Tibial nerve (tissue), 4 donors: ENCODE measurements at regions not wholly inside any gene's neighbourhood (a gene's known extent, or its start where the extent isn't known, plus 50 kb on each side); places are given as distances from the start of the nearest gene placed in this dataset.
"Not testable (repeated sequence)": the region's sequence is repeated elsewhere in the genome, so short reads cannot be mapped to it uniquely, and the experiment has no call there.

Source experiments
- DNase-seq, 2 donors: peaks; one replicate each; pipeline ENCODE4 v3.0.0-alpha.2; 2019; ENCODE audit warnings: low spot score in 2 of 2
- H3K27ac ChIP-seq, 4 donors: fragments of 200-600 bp; sonication (generic) in 3 of 4; one replicate each; pipeline ENCODE4 v1.5.1; 2017 to 2019; ENCODE audit warnings: mild to moderate bottlenecking in 1 of 4
- H3K27me3 ChIP-seq, 2 donors: fragments of 200-600 bp; sonication (generic) in 1 of 2; one replicate each; pipeline versions ENCODE4 v1.5.1 to v1.6.0; 2017 to 2019
- H3K36me3 ChIP-seq, 3 donors: fragments of 200-600 bp; sonication (generic); one replicate each; pipeline ENCODE4 v1.5.1; 2018 to 2019
- H3K4me1 ChIP-seq, 4 donors: fragments of 200-600 bp; sonication (generic) in 3 of 4; one replicate each; pipeline ENCODE4 v1.5.1; 2017 to 2019
- H3K4me3 ChIP-seq, 4 donors: fragments of 200-600 bp; sonication (generic) in 3 of 4; one replicate each; pipeline ENCODE4 v1.5.1; 2017 to 2019; ENCODE audit warnings: mild to moderate bottlenecking in 1 of 4, moderate library complexity in 1 of 4
- H3K9me3 ChIP-seq, 4 donors: fragments of 200-600 bp; sonication (generic) in 3 of 4; one replicate each; pipeline ENCODE4 v1.5.1; 2017 to 2019
- EP300 ChIP-seq, 2 donors: sonication (generic); formaldehyde crosslinking; IDR thresholded peaks; one replicate each; pipeline ENCODE4 v1.6.1; 2017; ENCODE audit warnings: antibody characterized with exemption in 2 of 2, mild to moderate bottlenecking in 1 of 2
- POLR2A ChIP-seq, 2 donors: fragments of 450-650 bp; IDR thresholded peaks; one replicate each; pipeline ENCODE4 v1.6.1; 2017; ENCODE audit warnings: antibody characterized with exemption in 2 of 2, mild to moderate bottlenecking in 2 of 2, moderate library complexity in 2 of 2
- WGBS, 2 donors: methylation state at CpG; one replicate each; pipeline ENCODE4 v1.1.5; 2018; 5-methylcytosine and 5-hydroxymethylcytosine counted together
- TF ChIP-seq, protein P1 (sequence below), 5 experiments: fragments of 200-600 bp in 3 of 5; fragments of 450-650 bp in 2 of 5; sonication (generic) in 3 of 5; IDR thresholded peaks; one replicate each; pipeline ENCODE4 v1.5.1; 2016 to 2019; ENCODE audit warnings: antibody characterized with exemption in 5 of 5, mild to moderate bottlenecking in 3 of 5, moderate library complexity in 2 of 5

- 61 to 74% methylated on average over 8 of the region's 8 CpGs for WGBS, 2 donors
- Histone ChIP-seq H3K9me3 (peaks cover 0 to 3% (median 0%) of the 10 kb centered on the region in 4 donors), H3K27ac (no peak overlapping the region), H3K36me3 (no peaks in the 10 kb centered on the region), H3K4me1 (no peaks in the 10 kb centered on the region), H3K27me3 (no peaks in the 10 kb centered on the region), H3K4me3 (no peak overlapping the region)
- TF ChIP-seq EP300 (IDR thresholded peaks at IDR 0.05) = no peak
- TF ChIP-seq, protein P1, sequence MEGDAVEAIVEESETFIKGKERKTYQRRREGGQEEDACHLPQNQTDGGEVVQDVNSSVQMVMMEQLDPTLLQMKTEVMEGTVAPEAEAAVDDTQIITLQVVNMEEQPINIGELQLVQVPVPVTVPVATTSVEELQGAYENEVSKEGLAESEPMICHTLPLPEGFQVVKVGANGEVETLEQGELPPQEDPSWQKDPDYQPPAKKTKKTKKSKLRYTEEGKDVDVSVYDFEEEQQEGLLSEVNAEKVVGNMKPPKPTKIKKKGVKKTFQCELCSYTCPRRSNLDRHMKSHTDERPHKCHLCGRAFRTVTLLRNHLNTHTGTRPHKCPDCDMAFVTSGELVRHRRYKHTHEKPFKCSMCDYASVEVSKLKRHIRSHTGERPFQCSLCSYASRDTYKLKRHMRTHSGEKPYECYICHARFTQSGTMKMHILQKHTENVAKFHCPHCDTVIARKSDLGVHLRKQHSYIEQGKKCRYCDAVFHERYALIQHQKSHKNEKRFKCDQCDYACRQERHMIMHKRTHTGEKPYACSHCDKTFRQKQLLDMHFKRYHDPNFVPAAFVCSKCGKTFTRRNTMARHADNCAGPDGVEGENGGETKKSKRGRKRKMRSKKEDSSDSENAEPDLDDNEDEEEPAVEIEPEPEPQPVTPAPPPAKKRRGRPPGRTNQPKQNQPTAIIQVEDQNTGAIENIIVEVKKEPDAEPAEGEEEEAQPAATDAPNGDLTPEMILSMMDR (IDR thresholded peaks at IDR 0.05) = no peak
- no peak for TF ChIP-seq POLR2A (IDR thresholded peaks at IDR 0.05)
- DNase-seq = no peak
These were observed 154.3 kb upstream of the IRS2 start for GRCh38 chr13:109940637-109941036.

DNA sequence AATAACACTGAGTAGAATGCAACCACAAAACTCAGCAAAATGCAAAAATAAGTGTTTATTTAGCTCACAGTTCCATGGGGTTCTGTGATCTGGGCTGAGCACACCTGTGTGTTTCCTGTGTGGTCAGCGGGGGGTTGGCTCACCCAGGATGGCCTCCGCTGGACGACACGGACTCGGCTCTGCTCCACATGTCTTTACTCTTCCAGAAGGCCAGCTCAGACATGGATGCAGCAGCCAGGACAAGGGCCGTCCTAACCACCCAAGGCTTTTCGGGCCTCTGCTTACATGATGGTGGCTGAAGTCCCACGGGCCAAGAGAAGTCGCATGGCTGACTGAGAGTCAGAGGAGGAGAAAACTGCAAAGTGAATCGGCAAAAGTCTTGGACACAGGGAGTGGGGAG, 153.5 kb upstream of the IRS2 start:
- 90 to 93% methylated on average over 10 of the region's 10 CpGs for WGBS, 2 donors
- no peak for TF ChIP-seq POLR2A (IDR thresholded peaks at IDR 0.05)
- TF ChIP-seq, protein P1 (IDR thresholded peaks at IDR 0.05) = no peak
- TF ChIP-seq EP300 (IDR thresholded peaks at IDR 0.05) = no peak
- no peaks in the 10 kb centered on the region for H3K36me3 ChIP-seq
- DNase-seq = no peak
- no peak overlapping the region for H3K4me3 ChIP-seq
- no peaks in the 10 kb centered on the region for H3K27me3 ChIP-seq
- H3K27ac ChIP-seq = no peak overlapping the region
- no peaks in the 10 kb centered on the region for H3K4me1 ChIP-seq
- peaks cover 0 to 3% (median 0%) of the 10 kb centered on the region in 4 donors for H3K9me3 ChIP-seq

DNA sequence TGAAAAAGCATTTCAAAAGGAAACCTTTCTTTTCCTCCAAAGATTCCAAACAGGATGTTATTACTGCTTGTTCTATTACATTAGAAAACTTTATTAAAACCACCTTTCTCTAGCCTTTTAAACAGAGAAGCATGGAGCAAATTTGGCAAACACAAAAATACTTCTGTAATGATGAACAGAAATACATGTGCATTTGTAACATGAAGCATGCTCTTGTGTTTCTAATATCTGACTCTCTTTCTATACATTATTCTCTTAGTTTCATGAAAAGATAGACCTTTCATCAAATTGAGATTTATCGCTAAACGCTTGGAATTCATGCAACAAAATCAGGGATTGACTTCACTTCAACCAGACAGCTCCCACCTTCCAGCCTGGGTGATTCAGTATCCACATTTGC, 152.8 kb upstream of the IRS2 start:
- no peak overlapping the region for H3K4me3 ChIP-seq
- DNase-seq = no peak
- 94 to 98% methylated on average over 2 of the region's 2 CpGs for WGBS, 2 donors
- H3K27ac ChIP-seq = no peak overlapping the region
- no peaks in the 10 kb centered on the region for H3K4me1 ChIP-seq
- no peaks in the 10 kb centered on the region for H3K36me3 ChIP-seq
- TF ChIP-seq, protein P1 (IDR thresholded peaks at IDR 0.05) = no peak
- TF ChIP-seq POLR2A (IDR thresholded peaks at IDR 0.05) = no peak
- peaks cover 0 to 3% (median 0%) of the 10 kb centered on the region in 4 donors for H3K9me3 ChIP-seq
- H3K27me3 ChIP-seq = no peaks in the 10 kb centered on the region

GRCh38 chr13:109938255-109938936, 152.0 kb upstream of the IRS2 start:
- Histone ChIP-seq H3K4me3 (no peak overlapping the region), H3K27ac (no peak overlapping the region), H3K4me1 (no peaks in the 10 kb centered on the region), H3K27me3 (no peaks in the 10 kb centered on the region), H3K36me3 (no peaks in the 10 kb centered on the region), H3K9me3 (peaks cover 0 to 3% (median 0%) of the 10 kb centered on the region in 4 donors)
- no peak for TF ChIP-seq POLR2A (IDR thresholded peaks at IDR 0.05)
- TF ChIP-seq EP300 (IDR thresholded peaks at IDR 0.05) = no peak
- TF ChIP-seq, protein P1 (IDR thresholded peaks at IDR 0.05) = no peak
- DNase-seq = peak in 1 of 2 donors; percentile 22
- WGBS, 2 donors = 78 to 79% methylated on average over 10 of the region's 10 CpGs

GRCh38 chr13:109934520-109934919, 148.1 kb upstream of the IRS2 start:
- not testable (repeated sequence) for H3K27me3 ChIP-seq, H3K9me3 ChIP-seq, H3K4me1 ChIP-seq, H3K27ac ChIP-seq, H3K36me3 ChIP-seq, H3K4me3 ChIP-seq, DNase-seq
- 96 to 97% methylated on average over 5 of the region's 5 CpGs for WGBS, 2 donors

DNA sequence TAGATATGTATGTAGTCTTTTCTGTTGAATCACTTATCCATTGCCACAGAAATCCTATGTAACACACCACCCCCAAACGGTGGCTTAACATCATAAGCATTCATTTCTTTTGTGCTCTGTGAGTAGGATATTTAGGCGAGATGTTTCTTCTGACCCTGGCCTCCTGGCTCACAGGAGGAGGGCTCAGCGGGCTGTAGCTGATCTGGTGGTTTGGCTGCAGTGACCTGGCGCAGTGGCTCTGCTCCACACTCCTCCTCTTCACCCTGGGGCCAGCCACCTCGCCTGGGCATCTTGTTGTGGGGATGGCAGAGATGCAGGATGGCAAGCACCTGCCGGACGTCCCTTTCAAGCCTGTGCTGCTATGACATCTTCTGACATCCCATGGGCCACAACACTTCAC, 147.1 kb upstream of the IRS2 start:
- H3K9me3 ChIP-seq = no peaks in the 10 kb centered on the region
- no peak overlapping the region for H3K4me3 ChIP-seq
- no peak overlapping the region for H3K27ac ChIP-seq
- H3K36me3 ChIP-seq = no peaks in the 10 kb centered on the region
- no peaks in the 10 kb centered on the region for H3K27me3 ChIP-seq
- no peaks in the 10 kb centered on the region for H3K4me1 ChIP-seq
- DNase-seq = no peak
- TF ChIP-seq, protein P1 (IDR thresholded peaks at IDR 0.05) = no peak
- TF ChIP-seq EP300 (IDR thresholded peaks at IDR 0.05) (no peak), POLR2A (IDR thresholded peaks at IDR 0.05) (no peak)
- WGBS, 2 donors = 71 to 76% methylated on average over 7 of the region's 7 CpGs
